Activated CD8-positive, alpha-beta memory T cell treated with anti-CD3 and anti-CD28 coated beads for 24 hours (primary cell): ENCODE measurements at regions not wholly inside any gene's neighbourhood (a gene's known extent, or its start where the extent isn't known, plus 50 kb on each side); places are given as distances from the start of the nearest gene placed in this dataset.

Experiments used
- DNase-seq: peaks from one replicate; pipeline ENCODE4 v3.0.0-alpha.2; 2020

DNA sequence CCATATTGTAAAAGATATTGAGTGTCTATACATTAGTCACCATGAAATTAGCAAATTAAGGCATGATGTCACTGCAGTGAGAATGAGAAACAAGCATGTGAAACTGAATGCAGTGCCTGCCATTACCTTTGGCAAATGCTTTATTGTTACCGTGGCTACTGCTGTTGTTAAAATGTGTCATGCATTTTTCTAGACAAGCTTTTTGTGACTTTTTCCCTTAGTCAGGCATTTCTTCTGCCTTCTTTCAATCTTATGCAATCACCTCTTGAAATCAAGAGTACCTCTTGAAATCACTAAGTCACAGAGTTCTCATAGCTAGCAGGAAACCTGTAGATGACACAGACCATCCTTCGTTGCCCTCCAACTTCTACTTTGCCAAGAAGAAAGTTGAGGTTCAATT, 461.7 kb upstream of the TENM4 start:
- DNase-seq: no peak

- no peak for DNase-seq
Measured at GRCh38 chr11:79897896-79898295, 457.1 kb upstream of the TENM4 start.

DNA sequence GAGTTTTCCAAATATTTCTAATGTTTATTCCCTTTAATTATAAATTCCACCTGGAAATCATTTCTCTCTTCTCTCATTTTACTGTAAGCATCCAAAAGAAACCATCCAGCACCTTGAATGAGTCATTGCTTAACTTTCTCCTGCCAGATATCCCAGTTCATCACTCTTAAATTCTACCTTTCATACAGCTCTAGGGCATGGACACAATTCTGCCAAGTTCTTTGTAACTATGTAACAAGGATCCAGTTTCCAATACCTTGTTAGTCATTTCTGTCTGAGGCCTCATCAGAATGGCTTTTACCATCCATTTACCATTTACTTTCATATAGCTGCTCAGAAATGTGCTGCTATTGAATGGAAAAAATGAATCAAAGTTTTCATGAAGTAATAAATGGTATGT, 455.4 kb upstream of the TENM4 start:
- no peak for DNase-seq

- no peak for DNase-seq
Measured at GRCh38 chr11:79894111-79894510, 453.3 kb upstream of the TENM4 start.

DNA sequence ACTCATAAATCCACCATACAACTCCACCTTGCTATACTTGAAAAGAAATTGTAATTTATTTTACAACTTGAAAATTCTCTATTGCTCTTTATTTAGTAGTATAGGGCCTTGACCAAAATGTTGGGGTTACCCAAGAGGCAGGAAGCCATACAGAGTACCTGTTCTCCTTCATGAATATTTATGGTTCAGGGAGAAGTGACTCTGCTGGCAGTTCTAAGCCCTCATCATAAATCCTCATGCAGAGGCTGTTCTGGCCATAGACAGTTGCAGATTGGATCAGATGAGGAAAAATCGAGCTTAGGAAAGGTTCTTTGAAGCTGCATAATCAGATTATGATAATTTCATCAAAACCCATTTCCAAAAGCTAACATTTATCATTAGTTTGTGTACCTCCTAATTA, 449.4 kb upstream of the TENM4 start:
- no peak for DNase-seq

GRCh38 chr11:79864882-79865281, 424.1 kb upstream of the TENM4 start:
- DNase-seq: no peak

DNA sequence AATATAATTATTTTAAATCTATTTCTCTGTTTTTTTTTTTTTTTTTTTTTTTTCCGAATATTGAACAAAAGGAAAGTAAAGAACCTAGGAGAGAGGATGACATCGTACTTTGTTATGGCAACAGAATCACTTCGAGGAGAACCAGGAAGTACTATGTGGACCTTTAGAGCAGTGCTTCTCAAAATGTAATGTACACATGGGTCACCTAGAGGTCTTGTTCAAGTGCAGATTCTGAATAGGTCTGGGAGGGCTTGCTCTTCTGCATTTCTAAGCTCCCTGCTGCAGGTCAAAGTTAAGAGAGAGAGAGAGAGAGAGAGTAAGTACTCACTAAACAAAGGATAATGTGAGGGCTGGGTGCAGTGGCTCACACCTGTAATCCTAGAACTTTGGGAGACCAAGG, 419.5 kb upstream of the TENM4 start:
- no peak for DNase-seq

GRCh38 chr11:79857377-79858214, 416.8 kb upstream of the TENM4 start:
- DNase-seq: no peak

DNA sequence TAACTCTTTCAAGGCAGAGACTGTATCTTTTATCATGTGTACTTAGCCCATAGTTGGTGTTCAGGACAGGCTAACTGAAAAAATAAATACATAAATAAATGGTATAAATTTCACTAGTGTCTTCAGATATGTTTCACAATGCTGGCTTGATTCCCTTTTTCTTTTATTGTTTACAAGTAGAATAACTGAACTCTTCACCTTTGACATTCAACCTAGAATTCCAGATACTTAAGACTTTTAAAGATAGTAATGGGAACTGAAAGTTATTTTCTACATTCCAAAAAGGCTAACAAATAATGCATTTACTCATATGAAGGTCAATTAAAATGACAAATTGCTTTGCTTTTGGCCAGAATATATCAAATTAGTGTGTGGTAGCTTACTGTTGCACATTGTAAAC, 411.3 kb upstream of the TENM4 start:
- no peak for DNase-seq

DNA sequence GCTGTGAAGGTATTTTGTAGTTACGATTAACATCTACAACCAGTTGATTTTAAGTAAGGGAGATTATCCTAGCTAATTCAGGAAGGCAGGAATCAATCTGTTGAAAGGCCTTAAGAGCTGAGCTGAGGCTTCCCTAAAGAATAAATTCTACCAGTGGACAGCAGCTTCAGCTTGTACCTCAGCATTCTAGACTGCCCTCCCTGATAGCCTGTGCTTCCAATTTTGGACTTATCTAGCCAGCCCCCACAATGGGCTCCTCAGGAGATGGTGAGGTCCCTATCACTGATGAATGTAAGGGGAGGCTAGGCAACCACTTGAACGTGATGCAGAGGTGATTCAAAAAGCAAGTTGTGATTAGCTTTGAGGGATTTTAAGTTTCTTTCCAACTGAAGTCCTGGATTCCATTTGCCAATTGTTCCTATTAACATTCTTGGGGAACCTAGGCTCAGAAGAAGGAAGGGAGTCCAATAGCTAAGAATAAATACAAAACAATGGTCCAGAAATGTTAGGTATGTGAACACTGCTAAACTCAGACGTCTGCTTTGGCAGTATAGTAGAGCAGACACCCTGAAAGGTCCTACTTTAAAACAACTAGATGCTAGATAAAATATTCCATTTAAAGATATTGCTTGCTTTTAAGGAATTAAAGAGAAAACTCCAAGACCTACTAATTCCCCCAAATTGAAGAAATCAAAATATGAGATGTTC, 404.3 kb upstream of the TENM4 start:
- no peak for DNase-seq

DNA sequence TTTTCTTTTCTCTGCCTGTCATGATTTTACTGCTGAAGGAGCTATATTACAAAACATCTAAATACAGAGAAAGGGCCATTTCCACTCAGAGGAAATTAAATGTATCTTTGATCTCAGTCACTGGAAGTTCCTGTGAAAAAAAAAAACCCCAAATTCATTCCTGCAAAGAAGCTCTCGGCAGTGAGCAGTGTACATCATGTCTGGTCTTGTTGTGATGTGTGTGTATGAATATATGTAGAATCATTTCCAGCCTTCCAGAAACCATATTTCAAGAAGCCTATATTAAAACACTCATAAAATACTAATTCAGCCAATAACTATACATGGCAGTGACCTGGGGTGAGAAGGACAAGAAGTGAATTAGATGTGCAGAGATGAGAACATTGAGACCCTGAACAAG, 393.2 kb upstream of the TENM4 start:
- no peak for DNase-seq

- DNase-seq: no peak
Measured at GRCh38 chr11:79830446-79830845, 389.6 kb upstream of the TENM4 start.

GRCh38 chr11:79829891-79830290, 389.1 kb upstream of the TENM4 start:
- no peak for DNase-seq

DNA sequence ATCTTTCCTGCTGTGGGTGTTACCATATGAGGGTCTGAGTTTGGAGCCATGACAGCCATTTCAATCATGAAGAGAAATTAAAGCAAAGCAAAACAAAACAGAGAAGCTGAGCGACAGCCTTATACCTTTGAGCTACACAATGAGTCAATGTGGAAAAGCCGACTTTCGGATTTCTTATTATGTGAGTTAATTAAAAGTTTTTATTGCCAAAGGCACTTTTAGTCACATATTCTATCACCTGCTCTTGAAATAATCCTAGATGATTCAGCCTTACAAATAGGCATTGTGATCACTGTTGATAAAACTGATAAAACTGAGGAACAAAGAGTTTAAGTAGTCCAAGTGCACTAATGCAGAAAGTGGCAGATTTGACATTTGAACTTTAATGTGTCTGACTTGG, 381.9 kb upstream of the TENM4 start:
- DNase-seq: no peak

- DNase-seq: no peak
Measured at GRCh38 chr11:79813551-79813950, 372.7 kb upstream of the TENM4 start.

- DNase-seq: no peak
Measured at GRCh38 chr11:79809487-79809886, 368.7 kb upstream of the TENM4 start.

DNA sequence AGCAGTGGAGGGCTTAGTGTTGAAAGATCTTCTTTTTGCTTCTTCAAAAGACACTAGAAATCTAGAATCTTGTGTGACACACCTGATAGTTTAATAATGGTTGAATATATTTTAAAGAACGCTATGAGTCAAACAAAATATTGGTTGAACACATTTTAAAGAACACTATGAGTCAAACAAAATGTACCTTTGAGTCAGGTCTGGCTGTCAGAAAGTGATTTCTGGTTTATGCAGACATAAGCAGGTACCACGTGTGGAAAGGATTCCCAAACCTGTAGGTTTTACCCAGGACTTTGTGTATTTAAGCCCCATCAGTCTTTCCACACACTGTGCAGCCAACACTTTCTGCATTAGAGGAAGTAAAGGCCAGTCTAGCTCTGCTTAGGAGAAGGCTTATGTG, 366.7 kb upstream of the TENM4 start:
- no peak for DNase-seq

- no peak for DNase-seq
Measured at GRCh38 chr11:79796704-79797103, 355.9 kb upstream of the TENM4 start.

DNA sequence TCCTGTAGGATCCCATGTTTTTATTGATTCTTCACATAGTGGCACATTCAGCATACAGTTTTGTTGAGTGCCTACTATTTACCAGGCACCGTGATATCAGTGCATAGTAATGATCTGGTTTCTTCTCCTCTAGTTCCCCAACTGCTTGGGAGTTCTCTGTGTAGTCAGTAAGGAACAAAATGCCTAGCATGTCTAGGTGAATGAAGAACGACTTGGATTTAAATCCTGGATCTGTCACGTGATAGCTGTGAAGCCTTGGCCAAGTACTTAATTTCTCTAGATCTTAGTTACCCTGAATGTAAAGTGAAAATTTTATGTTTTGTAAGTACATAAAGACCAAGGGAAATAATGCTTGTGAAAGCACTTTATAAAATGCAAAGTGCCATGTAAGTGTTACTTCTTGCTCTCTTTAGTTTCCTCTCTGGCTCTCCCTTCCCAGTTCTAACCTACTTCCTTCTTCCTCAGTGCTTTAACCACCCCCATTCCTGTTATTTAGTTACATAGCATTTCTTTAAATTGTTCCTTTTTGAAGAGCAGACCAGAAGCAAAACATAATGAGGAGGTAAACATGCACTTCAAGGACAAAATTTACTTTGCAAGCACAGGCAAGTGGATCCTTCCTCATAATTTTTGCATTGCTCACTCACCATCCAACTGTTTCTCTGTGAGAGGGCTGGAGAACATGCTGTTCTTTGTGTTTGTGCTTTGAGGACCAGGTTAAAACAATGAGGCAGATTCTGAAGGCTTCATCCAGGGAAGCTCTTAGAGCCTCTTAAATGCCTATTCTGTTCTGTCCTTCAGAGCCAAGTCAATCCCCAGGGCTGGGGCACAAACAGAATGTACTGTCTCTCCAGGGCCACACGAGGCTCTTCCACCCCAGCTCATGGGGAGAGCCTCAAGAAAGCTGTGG, 353.9 kb upstream of the TENM4 start:
- no peak for DNase-seq

DNA sequence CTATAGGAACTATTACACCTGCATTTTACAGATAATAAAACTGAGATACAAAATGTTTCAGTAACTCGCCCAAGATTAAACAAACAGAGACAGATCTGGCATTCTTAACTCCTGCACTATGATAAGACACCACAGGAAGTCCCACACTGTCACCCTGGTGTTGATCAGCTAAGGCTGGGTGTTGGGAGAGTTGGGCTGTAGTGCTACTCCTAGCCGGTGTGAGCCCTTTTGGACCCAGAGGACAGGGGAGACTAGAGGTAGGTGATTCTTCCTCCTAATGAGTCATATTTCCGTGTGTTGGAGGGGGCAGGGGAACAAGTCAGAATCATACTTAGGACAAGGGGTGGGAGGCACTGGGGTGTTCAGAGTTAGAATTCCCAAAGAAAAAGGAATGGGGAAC, 353.2 kb upstream of the TENM4 start:
- no peak for DNase-seq

DNA sequence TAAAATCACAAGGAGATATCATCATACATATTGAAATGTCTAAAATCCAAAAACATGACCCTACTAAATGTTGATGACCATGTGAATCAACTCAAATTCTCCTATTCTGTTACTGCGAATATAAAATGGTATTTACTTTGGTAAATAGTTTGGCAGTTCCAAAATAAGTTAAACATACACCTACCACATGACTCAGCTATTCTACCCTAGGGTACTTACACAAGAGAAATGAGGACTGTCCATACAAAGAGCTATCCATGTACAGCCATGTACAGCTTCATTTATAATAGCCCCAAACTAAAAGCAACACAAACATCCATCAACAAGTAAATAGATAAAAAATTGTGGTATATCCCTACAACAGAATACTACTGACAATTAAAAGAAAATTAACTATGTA, 346.1 kb upstream of the TENM4 start:
- DNase-seq: no peak

GRCh38 chr11:79783833-79784232, 343.0 kb upstream of the TENM4 start:
- no peak for DNase-seq

DNA sequence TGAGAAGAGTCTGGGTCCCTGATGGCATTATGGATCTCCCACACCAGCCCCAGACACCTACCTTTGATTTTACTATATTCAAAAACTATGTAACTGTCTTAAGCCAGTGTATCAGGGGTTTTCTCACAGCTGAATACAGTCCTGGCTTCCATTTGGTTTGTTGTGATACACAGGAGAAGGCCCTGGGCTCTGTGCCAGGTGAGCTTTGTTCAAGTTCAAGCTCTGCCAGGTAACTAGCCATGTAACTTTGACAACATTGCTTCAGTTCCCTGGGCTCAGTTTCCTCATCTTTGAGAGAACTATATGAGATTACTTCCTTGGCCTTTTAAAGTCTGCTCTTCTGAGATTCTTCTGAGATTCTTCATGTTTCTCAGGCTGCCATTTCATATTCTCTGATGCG, 327.5 kb upstream of the TENM4 start:
- no peak for DNase-seq
